NB4 (cell line): ENCODE measurements at regions not wholly inside any gene's neighbourhood (a gene's known extent, or its start where the extent isn't known, plus 50 kb on each side); places are given as distances from the start of the nearest gene placed in this dataset.

Source experiments
- DNase-seq: peaks from one replicate; pipeline ENCODE4 v3.0.0; 2010; ENCODE audit warnings: low read depth
- H3K4me3 ChIP-seq: one replicate; pipeline ENCODE4 v1.5.1; 2011; ENCODE audit warnings: mild to moderate bottlenecking, low read depth, low read length, moderate library complexity
- CTCF ChIP-seq: IDR thresholded peaks from one replicate; pipeline ENCODE4 v1.5.1; 2012; ENCODE audit warnings: low read depth, low read length
- MAX ChIP-seq: IDR thresholded peaks from 2 replicates; pipeline ENCODE4 v1.6.1; 2011; ENCODE audit warnings: low read depth, low read length
- MYC ChIP-seq: IDR thresholded peaks from 2 replicates; pipeline ENCODE4 v1.6.1; 2011; ENCODE audit warnings: low read depth, low read length
- POLR2A ChIP-seq: IDR thresholded peaks from 2 replicates; pipeline ENCODE4 v1.6.1; 2011; ENCODE audit warnings: mild to moderate bottlenecking; ENCODE audit not compliant: insufficient read length; ENCODE audit errors: extremely low read depth

DNA sequence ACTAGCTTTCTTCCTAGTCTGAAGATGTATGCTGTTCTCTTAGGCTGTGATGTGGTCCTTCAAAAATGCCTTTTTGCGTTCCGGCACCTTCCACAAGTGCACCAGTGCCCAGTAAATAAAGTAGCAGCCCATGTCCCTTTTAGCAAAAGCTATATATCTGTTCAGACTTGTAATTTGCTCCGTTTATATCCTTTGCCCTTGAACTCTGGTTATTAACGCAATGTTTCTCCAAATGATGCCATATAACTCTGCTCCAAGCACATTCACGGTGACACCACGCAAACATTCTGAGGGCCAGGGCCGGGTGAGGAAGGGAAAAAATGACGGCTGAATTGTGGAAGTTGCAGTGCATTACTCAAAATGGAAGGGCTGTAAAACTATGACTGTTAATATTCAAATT, 1001.1 kb upstream of the NR2F2 start:
- no peak for DNase-seq
- TF ChIP-seq CTCF (no peak), POLR2A (no peak), MYC (no peak), MAX (no peak)
- H3K4me3 ChIP-seq = no peak overlapping the region

DNA sequence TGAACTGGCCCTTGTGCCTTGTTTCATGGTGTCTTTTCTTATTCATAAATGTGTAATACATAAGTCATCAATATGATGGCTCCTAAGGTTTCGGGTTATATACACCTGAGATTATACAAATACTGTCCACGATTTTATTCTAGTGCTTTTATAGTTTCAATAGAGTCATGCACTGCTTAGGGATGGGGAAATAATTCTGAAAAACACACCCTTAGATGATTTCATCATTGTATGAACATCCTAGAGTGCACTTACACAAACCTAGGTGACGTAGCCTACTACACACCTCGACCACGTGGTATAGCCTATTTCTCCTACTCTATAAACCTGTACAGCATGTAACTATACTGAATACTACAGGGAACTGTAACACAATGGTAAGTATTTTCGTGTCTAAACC, 988.8 kb upstream of the NR2F2 start:
- DNase-seq = no peak
- H3K4me3 ChIP-seq = no peak overlapping the region
- no peak for TF ChIP-seq CTCF
- TF ChIP-seq POLR2A = no peak
- no peak for TF ChIP-seq MYC
- TF ChIP-seq MAX = no peak

GRCh38 chr15:95345867-95346266, 984.6 kb upstream of the NR2F2 start:
- DNase-seq = no peak
- no peak for TF ChIP-seq MAX
- TF ChIP-seq POLR2A = no peak
- no peak for TF ChIP-seq CTCF
- no peak for TF ChIP-seq MYC
- no peak overlapping the region for H3K4me3 ChIP-seq

GRCh38 chr15:95346721-95347475, 983.6 kb upstream of the NR2F2 start:
- no peak overlapping the region for H3K4me3 ChIP-seq
- no peak for DNase-seq
- TF ChIP-seq MAX (no peak), CTCF (no peak), MYC (no peak), POLR2A (no peak)

DNA sequence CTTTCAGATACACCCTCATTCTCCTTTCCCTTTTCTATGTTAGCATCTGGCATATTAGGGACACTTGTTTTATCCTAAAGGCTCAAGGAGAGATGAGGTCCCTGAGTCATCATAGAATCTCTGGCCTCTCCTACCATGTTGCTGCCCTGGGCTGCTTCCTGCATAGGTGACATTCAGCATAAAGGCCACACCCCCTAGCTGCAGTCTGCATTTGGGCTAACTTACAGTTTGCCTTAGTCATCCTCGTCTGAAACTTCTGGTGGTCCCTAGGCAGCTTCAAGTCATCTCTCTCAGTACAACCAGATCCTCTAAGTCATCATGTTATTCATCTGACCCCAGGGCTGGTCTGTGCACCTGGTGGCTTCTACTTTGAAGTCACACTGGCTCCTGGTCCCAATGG, 982.7 kb upstream of the NR2F2 start:
- no peak overlapping the region for H3K4me3 ChIP-seq
- no peak for DNase-seq
- TF ChIP-seq CTCF = no peak
- no peak for TF ChIP-seq MAX
- no peak for TF ChIP-seq MYC
- TF ChIP-seq POLR2A = no peak

- TF ChIP-seq CTCF = no peak
- TF ChIP-seq POLR2A = no peak
- no peak for TF ChIP-seq MAX
- TF ChIP-seq MYC = no peak
- DNase-seq = no peak
- no peak overlapping the region for H3K4me3 ChIP-seq
Observed at GRCh38 chr15:95350908-95351307, 979.6 kb upstream of the NR2F2 start.
